Thyroid gland (tissue), 4 donors: ENCODE measurements at regions not wholly inside any gene's neighbourhood (a gene's known extent, or its start where the extent isn't known, plus 50 kb on each side); places are given as distances from the start of the nearest gene placed in this dataset.
A peak's percentile ranks its signal among the peaks of the same experiment; 100 is the strongest.

ENCODE experiments used
- DNase-seq, 2 donors: peaks; one replicate each; pipeline ENCODE4 v3.0.0-alpha.2; 2019
- H3K27ac ChIP-seq, 3 donors: fragments of 200-600 bp; sonication (generic); 1 replicate in 2 of 3; 2 replicates in 1 of 3; pipeline ENCODE4 v1.5.1; 2016 to 2019; ENCODE audit warnings: mild to moderate bottlenecking in 1 of 3, moderate library complexity in 1 of 3
- H3K27me3 ChIP-seq: fragments of 200-600 bp; sonication (generic); one replicate; pipeline ENCODE4 v1.5.1; 2019
- H3K36me3 ChIP-seq, 2 donors: fragments of 200-600 bp; sonication (generic); one replicate each; pipeline ENCODE4 v1.5.1; 2016 to 2019
- H3K4me1 ChIP-seq, 2 donors: fragments of 200-600 bp; sonication (generic); one replicate each; pipeline ENCODE4 v1.5.1; 2017 to 2019
- H3K4me3 ChIP-seq, 3 donors: fragments of 200-600 bp; sonication (generic); replicated peaks in 1 of 3; 1 replicate in 2 of 3; 2 replicates in 1 of 3; pipeline ENCODE4 v1.5.1; 2016; ENCODE audit warnings: mild to moderate bottlenecking in 1 of 3
- H3K9me3 ChIP-seq: fragments of 200-600 bp; sonication (generic); one replicate; pipeline ENCODE4 v1.5.1; 2017
- CTCF ChIP-seq, 6 experiments: fragments of 200-600 bp in 3 of 6; fragments of 450-650 bp in 3 of 6; sonication (generic) in 3 of 6; IDR thresholded peaks; one replicate each; pipeline ENCODE4 v1.5.1; 2016 to 2019; ENCODE audit warnings: antibody characterized with exemption in 6 of 6, mild to moderate bottlenecking in 2 of 6, inconsistent platforms in 1 of 6, moderate library complexity in 1 of 6
- POLR2A ChIP-seq, 2 donors: fragments of 450-650 bp; IDR thresholded peaks; one replicate each; pipeline ENCODE4 v1.6.1; 2017; ENCODE audit warnings: antibody characterized with exemption in 2 of 2, mild to moderate bottlenecking in 2 of 2, moderate library complexity in 1 of 2
- WGBS, 2 donors: methylation state at CpG; one replicate each; pipeline ENCODE4 v1.1.5; 2017; 5-methylcytosine and 5-hydroxymethylcytosine counted together
- intact Hi-C: fragments of 100-400 bp; cut with DNase I; formaldehyde crosslinking; loops from one replicate; pipeline ENCODE4 v1.15.1; 2023

GRCh38 chr6:109922851-109923250 lies 55.3 kb upstream of the GPR6 start:
- H3K27ac ChIP-seq, result no peak overlapping the region
- WGBS, 2 donors, result 27 to 52% methylated on average over 4 of the region's 4 CpGs
- intact Hi-C loops, result no loop called here

GRCh38 chr6:109925075-109925474 lies 53.0 kb upstream of the GPR6 start:
- H3K9me3 ChIP-seq, result no peaks in the 10 kb centered on the region
- no peaks in the 10 kb centered on the region for H3K36me3 ChIP-seq
- no peak overlapping the region for H3K27ac ChIP-seq
- no peak overlapping the region for H3K4me3 ChIP-seq
- 24 to 38% methylated on average over 3 of the region's 3 CpGs for WGBS, 2 donors
- intact Hi-C loops, result no loop called here
- peaks cover 0 to 10% of the 10 kb centered on the region in 2 donors for H3K4me1 ChIP-seq
- no peaks in the 10 kb centered on the region for H3K27me3 ChIP-seq
- TF ChIP-seq CTCF (IDR thresholded peaks at IDR 0.05), result no peak
- TF ChIP-seq POLR2A (IDR thresholded peaks at IDR 0.05), result no peak
- DNase-seq, result peak; percentile 30 to 39

More at GRCh38 chr6:109922851-109923250, 55.3 kb upstream of the GPR6 start:
- peaks cover 0 to 10% of the 10 kb centered on the region in 2 donors for H3K4me1 ChIP-seq
- TF ChIP-seq POLR2A (IDR thresholded peaks at IDR 0.05) (no peak), CTCF (IDR thresholded peaks at IDR 0.05) (no peak)
- H3K9me3 ChIP-seq, result no peaks in the 10 kb centered on the region
- no peak overlapping the region for H3K4me3 ChIP-seq
- H3K36me3 ChIP-seq, result no peaks in the 10 kb centered on the region
- no peak for DNase-seq
- H3K27me3 ChIP-seq, result no peaks in the 10 kb centered on the region

GRCh38 chr6:109927052-109927451 lies 51.1 kb upstream of the GPR6 start:
- 85 to 100% methylated on average over 1 of the region's 1 CpG for WGBS, 2 donors
- intact Hi-C loops, result no loop called here
- no peak for TF ChIP-seq POLR2A (IDR thresholded peaks at IDR 0.05)
- TF ChIP-seq CTCF (IDR thresholded peaks at IDR 0.05), result no peak
- Histone ChIP-seq H3K4me1 (peaks cover 0 to 10% of the 10 kb centered on the region in 2 donors), H3K36me3 (no peaks in the 10 kb centered on the region), H3K27me3 (no peaks in the 10 kb centered on the region), H3K9me3 (no peaks in the 10 kb centered on the region), H3K4me3 (no peak overlapping the region), H3K27ac (no peak overlapping the region)
- no peak for DNase-seq
